Stimulated activated CD4-positive, alpha-beta T cell treated with anti-CD3 and anti-CD28 coated beads, Interleukin-2, amount 100 ng/mL, for 4 hours (primary cell): ENCODE measurements at regions not wholly inside any gene's neighbourhood (a gene's known extent, or its start where the extent isn't known, plus 50 kb on each side); places are given as distances from the start of the nearest gene placed in this dataset.
A peak's percentile ranks its signal among the peaks of the same experiment; 100 is the strongest.
"Not testable (repeated sequence)": the region's sequence is repeated elsewhere in the genome, so short reads cannot be mapped to it uniquely, and the experiment has no call there.

ENCODE experiments used
- DNase-seq: peaks from one replicate; pipeline ENCODE4 v3.0.0-alpha.2; 2020; ENCODE audit warnings: low read depth

GRCh38 chr18:21928925-21929324 is 188.3 kb downstream of the MIB1 start:
- no peak for DNase-seq

DNA sequence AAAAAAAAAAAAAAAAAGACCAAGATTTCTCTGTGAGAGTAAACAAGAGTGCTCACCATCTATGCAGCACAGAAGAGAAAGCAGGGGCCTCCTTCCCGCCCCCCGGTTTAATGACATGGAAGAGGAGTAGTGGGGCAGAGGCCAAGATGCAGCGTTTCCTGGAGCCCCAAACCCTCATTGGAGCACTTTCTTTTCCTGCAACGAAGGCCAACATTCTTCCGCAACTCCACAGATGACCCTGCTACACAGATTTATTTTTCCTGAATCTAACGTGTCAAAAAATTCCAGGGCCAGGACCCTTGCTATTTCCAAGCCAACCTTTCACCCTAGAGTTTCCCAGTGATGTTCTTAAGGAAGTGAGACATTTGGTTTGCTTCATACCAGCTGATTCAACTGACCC is 189.6 kb downstream of the MIB1 start:
- no peak for DNase-seq

- DNase-seq = no peak
Observed at GRCh38 chr18:21933931-21934765, 193.6 kb downstream of the MIB1 start.

DNA sequence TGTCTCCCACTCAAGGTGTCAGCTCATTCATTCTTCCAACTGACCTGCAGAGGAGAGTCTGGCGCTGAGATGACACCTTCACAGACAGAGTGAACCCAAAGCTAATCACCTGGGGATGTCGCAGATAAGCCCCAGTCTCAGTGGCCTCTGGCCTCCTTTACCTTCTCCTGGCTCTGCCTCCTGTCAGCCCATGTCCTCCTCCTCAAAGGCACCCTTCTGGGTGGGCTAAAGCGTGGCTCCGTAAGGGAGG is 194.1 kb downstream of the MIB1 start:
- DNase-seq = no peak

DNA sequence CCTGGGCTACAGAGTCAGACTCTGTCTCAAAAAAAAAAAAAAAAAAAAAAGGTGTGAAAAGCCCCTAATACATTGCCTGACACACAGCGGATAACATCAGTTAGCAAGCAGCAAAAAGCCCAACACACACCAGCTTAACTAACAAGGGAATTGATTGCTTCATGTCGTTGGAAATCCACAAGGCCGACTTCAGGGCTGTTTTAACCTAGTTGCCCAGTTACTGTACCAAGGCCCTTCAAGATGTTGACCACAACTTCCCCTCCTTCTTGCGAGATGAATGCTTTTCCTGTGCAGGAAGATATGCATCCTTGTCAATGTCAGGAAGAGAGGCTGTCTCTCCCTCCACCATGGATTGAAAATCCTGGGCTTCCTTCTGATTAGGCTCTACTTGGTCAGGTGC is 202.9 kb downstream of the MIB1 start:
- no peak for DNase-seq

DNA sequence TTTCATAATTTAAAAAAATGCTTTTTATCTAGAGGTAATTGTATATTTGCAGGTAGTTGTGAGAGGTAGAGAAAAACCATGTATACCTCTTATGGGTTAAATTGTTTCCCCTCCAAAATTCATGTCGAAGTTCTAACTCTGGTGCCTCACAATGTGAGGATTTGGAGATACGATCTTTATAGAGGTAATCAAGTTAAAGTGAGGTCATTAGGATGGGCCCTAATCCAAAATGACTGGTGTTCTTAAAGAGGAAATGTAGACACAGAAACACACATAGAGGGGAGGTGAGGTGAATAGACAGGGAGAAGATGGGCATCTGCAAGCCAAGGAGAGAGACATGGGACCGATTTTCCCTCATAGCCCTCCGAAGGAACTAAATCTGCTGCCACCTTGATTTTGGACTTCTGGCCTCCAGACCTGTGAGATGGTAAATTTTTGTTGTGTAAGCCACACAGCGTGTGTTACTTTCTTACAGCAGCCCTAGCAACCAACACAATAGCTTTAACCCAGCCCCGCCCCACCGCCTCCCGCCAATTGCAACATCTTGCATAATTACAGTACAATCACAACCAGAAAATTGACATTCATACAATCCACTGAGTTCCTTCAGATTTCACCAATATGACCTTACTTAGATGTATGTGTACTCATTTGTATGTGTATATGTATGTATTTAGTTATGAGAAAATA is 208.9 kb downstream of the MIB1 start:
- no peak for DNase-seq

DNA sequence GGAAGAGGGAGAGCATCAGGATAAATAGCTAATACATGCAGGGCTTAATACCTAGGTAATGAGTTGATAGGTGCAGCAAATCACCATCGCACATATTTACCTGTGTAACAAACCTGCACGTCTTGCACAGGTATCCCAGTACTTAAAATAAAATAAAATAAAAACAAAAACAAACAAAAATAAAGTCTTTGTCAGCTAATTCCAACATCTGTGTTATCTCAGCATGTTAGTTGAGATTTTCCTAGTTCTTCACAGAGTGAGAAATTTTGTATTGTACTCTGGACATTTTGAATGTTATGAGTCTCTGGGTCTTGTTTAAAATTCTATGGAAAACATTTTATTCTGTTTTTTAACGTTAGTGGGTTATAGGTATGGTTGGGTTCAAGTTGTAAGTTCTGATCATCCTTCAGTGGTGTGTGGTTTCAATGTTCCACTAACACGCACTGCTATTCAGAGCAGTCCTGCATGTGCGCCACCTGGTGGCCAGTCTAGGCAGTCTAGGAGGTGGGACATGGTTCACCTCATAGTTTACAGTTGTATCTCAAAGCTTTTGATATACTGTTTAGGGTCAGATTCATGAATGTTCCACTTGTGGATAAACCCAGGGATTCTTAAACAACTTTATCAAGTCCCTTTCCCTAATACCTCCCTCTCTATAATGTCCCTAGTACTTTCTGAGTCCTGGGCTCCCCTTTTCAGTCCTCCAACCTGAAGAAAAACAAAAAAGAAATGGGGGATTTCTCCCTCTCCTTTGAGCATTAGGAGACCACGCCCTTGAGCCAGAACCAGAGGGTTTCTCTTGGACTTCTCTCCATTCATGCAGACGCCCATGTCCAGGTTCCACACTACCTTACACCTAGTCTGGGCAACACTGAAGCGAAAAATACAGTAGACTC is 213.4 kb upstream of the GATA6 start:
- DNase-seq = peak; percentile 62

DNA sequence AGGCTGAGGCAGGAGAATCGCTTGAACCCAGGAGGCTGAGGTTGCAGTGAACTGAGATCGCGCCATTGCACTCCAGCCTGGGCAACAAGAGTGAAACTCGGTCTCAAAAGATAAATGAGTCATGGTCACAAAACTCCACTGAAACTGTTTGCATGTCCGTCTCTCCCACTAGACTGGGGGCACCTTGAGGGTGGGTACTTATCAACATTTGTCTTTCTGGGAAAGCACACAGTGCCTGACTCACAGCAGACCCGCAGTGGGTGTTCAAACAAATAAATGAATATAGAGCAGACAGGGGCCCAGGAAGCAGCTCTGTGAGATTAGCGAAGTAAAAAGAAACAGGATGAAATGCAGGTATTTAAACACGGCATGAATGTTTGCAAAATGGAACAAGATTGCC is 211.1 kb upstream of the GATA6 start:
- DNase-seq = no peak

GRCh38 chr18:21958707-21959450 is 210.5 kb upstream of the GATA6 start:
- DNase-seq = no peak

DNA sequence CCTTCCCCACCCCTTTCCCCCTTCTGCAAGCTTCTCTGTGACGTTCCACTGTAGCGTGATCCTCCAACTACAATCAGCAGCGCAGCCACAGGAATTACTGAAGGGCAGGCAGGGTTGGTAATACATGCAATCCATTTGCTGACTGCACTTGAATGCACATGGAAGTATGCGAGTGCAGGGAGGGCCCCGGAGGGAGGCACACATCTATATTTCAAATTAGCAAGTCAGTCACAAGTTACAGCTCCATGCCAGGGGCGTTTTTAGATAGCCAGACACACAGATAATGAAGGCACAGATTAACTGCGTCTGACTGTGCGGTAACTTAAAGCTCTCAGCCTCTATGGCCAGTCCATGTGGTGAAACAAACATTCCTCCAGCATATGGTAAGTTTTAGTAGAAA is 209.2 kb upstream of the GATA6 start:
- no peak for DNase-seq

DNA sequence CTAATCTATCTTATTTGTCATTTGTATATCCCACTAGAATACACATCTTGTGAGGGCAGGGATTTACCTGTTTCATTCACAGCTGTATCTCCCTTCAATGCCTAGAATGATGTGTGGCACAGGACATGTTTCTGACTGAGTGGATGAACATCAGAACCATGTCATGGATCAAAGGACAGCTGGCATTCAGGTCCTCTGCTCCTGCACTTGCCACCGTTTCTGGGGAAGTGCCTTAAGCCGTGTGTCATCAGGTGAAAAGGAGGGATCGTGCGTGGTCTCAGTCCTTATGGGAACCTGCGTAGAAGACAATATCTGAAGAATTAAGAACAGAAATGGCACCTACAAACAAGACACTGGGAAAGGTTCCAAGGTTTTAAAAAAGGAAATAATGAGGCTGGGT is 206.1 kb upstream of the GATA6 start:
- no peak for DNase-seq

- no peak for DNase-seq
Observed at GRCh38 chr18:21968338-21968737, 201.1 kb upstream of the GATA6 start.

- DNase-seq = no peak
Observed at GRCh38 chr18:21972281-21972680, 197.1 kb upstream of the GATA6 start.

DNA sequence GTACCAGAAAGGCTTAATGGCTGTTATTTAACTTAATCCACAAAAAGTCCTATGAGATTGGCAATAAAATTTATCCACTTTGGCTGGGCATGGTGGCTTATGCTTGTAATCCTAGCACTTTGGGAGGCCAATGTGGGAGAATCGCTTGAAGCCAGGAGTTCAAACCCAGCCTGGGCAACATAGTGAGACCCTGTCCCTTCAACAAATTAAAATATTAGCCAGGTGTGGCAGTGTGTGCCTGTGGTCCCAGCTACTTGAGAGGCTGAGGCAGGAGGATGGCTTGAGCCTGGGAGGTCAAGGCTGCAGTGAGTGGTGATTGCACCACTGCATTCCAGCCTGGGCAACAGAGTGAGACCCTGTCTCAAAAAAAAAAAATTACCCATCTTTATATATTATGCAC is 193.4 kb upstream of the GATA6 start:
- not testable (repeated sequence) for DNase-seq

DNA sequence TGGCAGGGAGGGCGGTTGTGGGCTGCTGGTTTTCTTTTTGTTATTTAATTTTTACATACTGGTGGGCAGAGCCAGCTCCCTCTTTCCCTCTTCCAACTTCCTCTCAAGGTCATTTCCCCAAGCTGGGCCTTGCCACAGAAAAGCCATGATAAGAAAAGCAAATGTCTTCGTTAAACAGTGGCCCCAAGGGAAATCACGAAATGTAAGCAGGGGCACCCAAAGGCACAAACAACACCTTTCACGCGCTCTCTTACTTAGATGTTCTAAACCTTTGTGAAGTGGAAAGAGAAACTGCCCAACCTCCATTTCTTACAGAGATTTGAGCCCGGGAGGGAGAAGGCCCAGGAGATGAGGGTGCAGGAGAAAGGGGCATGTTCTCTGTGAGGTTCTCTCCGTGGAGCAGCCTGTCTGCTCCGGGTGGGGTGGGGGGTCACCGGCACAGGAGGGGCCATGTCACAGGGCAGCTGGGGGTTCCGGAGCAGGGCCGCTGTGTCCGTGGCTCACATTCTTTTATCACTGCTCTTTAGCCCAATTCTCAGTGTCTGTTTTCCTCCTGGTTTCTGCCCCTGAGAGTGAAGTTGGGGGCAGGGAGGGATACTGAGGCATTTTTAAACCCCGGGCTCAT is 190.7 kb upstream of the GATA6 start:
- no peak for DNase-seq

- no peak for DNase-seq
Observed at GRCh38 chr18:21979171-21979560, 190.2 kb upstream of the GATA6 start.

DNA sequence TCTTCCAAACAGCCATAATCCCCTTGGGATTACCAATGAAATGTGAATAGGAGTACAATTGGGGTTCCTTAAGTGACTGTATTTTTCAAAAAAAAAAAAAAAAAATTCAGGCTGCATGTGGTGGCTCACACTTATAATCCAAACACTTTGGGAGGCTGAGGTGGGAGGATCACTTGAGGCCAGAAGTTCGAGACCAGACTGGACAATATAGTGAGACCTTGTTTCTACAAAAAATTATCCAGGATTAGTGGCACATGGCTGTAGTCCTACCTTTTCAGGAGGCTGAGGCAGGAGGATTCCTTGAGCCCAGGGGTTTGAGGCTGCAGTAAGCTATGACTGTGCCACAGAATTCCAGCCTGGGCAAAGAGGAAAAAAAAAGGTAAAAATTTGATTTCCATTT is 189.6 kb upstream of the GATA6 start:
- DNase-seq = no peak

DNA sequence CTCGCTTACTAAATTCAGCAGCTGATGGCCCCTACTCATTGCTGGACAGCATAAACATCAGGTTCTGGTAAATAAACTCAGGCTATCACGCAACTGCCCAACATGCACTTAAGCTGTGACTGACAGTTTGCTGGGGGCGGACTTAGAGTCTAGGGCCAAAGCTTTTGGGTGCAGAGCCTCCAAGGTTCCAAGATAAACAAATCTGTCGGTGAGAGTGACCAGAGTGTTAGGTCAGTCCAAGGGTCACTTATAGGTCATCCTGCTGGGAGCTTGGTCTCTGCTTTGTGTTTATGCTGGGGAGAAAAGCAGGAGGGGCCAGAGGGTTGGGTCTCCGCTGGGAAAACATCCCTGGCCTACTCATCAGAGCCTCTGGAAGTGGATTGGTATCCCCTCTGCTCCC is 188.6 kb upstream of the GATA6 start:
- no peak for DNase-seq

GRCh38 chr18:21981489-21981888 is 187.9 kb upstream of the GATA6 start:
- DNase-seq = not testable (repeated sequence)

- DNase-seq = no peak
Observed at GRCh38 chr18:21991081-21991534, 178.3 kb upstream of the GATA6 start.

GRCh38 chr18:21991886-21992285 is 177.5 kb upstream of the GATA6 start:
- DNase-seq = no peak

DNA sequence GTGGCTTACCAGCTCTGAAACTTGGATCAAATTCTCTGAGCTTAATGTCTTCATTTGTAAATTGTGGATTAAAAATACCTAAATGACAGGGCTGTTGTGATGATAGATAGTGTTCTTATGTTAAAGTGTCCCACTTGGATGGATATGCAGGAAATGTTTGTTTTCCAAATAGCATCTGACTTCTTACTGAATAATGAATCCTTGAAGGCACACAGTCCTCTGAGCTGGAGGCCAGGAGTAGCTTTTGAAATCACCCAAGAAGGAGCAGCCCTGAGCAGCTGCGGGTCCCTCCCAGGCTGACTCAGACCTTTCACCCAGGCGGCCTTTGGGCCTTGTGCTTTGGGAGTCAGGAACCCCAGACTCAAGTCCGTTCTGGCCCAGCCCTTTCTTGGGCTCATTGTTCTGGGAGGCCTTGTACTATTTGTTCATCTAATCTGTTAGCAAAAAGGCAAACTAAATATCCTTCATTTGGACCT is 173.0 kb upstream of the GATA6 start:
- no peak for DNase-seq
